K562 (cell line): ENCODE measurements at regions not wholly inside any gene's neighbourhood (a gene's known extent, or its start where the extent isn't known, plus 50 kb on each side); places are given as distances from the start of the nearest gene placed in this dataset.

Experiments
- ATAC-seq: fragments of 200-7000 bp; cut with Tn5 transposase; 3 replicates; pipeline ENCODE4 v1.9.1; 2020; ENCODE audit warnings: moderate library complexity
- BruUV-seq: library from RNA; stranded (reverse); fragments of 400-500 nt; replicated peaks from 2 replicates; lab custom pipeline; 2021; lab: Mats Ljungman, UMichigan
- CTCF ChIA-PET: fragments of 300-600 bp; formaldehyde crosslinking; extraction: SDS; loops from one replicate; lab custom pipeline; 2021; ENCODE audit warnings: low intra/inter-chr PET ratio; lab: Yijun Ruan, JAX
- POLR2A ChIA-PET: fragments of 300-600, 350-650 bp; sonication (Branson Sonifier 250); formaldehyde crosslinking; extraction: SDS; loops from one replicate; lab custom pipeline; 2021; ENCODE audit warnings: antibody characterized with exemption, inconsistent platforms; lab: Yijun Ruan, JAX
- DNase-seq, 4 experiments: peaks; one replicate each; pipeline versions ENCODE4 v3.0.0 to v3.0.0-alpha.2; 2011 to 2018; ENCODE audit warnings: low spot score in 3 of 4, mixed read lengths in 3 of 4; ENCODE audit errors: extremely low read depth in 1 of 4
- FAIRE-seq: peaks from 2 replicates; lab custom pipeline; 2011; peaks lifted over from hg19 to GRCh38; lab: Jason Lieb, UNC
- H2AFZ ChIP-seq: 2 replicates; pipeline ENCODE4 v1.6.0; 2011; ENCODE audit warnings: low read depth, low read length, control low read depth, inconsistent platforms
- H3K27ac ChIP-seq: fragments of 200-600 bp; 3 replicates; pipeline ENCODE4 v1.8.0; 2011; ENCODE audit warnings: low read depth, mild to moderate bottlenecking, control low read depth, inconsistent platforms, low read length, moderate library complexity, mixed read lengths; ENCODE audit errors: extremely low read depth
- H3K27me3 ChIP-seq, 2 experiments: fragments of 300-600 bp in 1 of 2; 2 replicates in 1 of 2; 3 replicates in 1 of 2; pipeline versions ENCODE4 v1.6.0 to v1.8.0; 2011; ENCODE audit warnings: inconsistent platforms in 2 of 2, low read length in 2 of 2, mild to moderate bottlenecking in 1 of 2, mixed read lengths in 1 of 2, moderate library complexity in 1 of 2; ENCODE audit not compliant: control insufficient read depth in 2 of 2, insufficient read depth in 2 of 2
- H3K36me3 ChIP-seq: fragments of 300-600 bp; 3 replicates; pipeline ENCODE4 v1.8.0; 2011; ENCODE audit warnings: mild to moderate bottlenecking, low read length, inconsistent platforms; ENCODE audit not compliant: control insufficient read depth, insufficient read depth
- H3K4me1 ChIP-seq, 2 experiments: fragments of 200-600 bp in 1 of 2; replicated peaks in 1 of 2; 2 replicates in 1 of 2; 3 replicates in 1 of 2; pipeline versions ENCODE4 v1.5.1 to v1.8.0; 2011; ENCODE audit warnings: inconsistent platforms in 2 of 2, low read length in 2 of 2, mild to moderate bottlenecking in 1 of 2, mixed read lengths in 1 of 2, moderate library complexity in 1 of 2; ENCODE audit not compliant: control insufficient read depth in 2 of 2, insufficient read depth in 2 of 2
- H3K4me2 ChIP-seq: 2 replicates; pipeline ENCODE4 v1.6.1; 2011; ENCODE audit warnings: low read length, control low read depth, inconsistent platforms, mixed read lengths; ENCODE audit not compliant: insufficient read depth
- H3K4me3 ChIP-seq: fragments of 200-600 bp; sonication (generic), shearing (Covaris generic); 2 replicates; pipeline ENCODE4 v1.5.1; 2016; ENCODE audit warnings: control low read depth, inconsistent platforms
- H3K79me2 ChIP-seq: fragments of 200-600 bp; 3 replicates; pipeline ENCODE4 v1.8.0; 2011; ENCODE audit warnings: low read length, inconsistent platforms; ENCODE audit not compliant: control insufficient read depth, insufficient read depth
- H3K9ac ChIP-seq, 2 experiments: 2 replicates each; pipeline versions ENCODE4 v1.6.0 to v1.6.1; 2011; ENCODE audit warnings: low read depth in 2 of 2, low read length in 2 of 2, control low read depth in 1 of 2, inconsistent platforms in 1 of 2, mild to moderate bottlenecking in 1 of 2, mixed read lengths in 1 of 2; ENCODE audit not compliant: insufficient read depth in 1 of 2
- H3K9me1 ChIP-seq: one replicate; pipeline ENCODE4 v1.6.0; 2011; ENCODE audit warnings: inconsistent platforms, mild to moderate bottlenecking, low read length, moderate library complexity; ENCODE audit not compliant: control insufficient read depth, insufficient read depth
- H3K9me3 ChIP-seq: replicated peaks from 2 replicates; pipeline ENCODE4 v1.5.1; 2011; ENCODE audit warnings: low read depth, low read length, inconsistent platforms; ENCODE audit not compliant: control insufficient read depth, insufficient read depth
- H4K20me1 ChIP-seq: replicated peaks from 2 replicates; pipeline ENCODE4 v1.6.1; 2011; ENCODE audit warnings: low read length, inconsistent platforms, mixed read lengths; ENCODE audit not compliant: control insufficient read depth, insufficient read depth
- NR2F6 ChIP-seq: fragments of 450-650 bp; formaldehyde crosslinking; IDR thresholded peaks from 2 replicates; pipeline ENCODE4 v1.4.0; 2020; ENCODE audit warnings: mild to moderate bottlenecking
- SAFB ChIP-seq: fragments of 200-400 bp; formaldehyde crosslinking; IDR thresholded peaks from 2 replicates; pipeline ENCODE4 v1.6.1; 2017; ENCODE audit warnings: low read depth, low read length, borderline replicate concordance
- WGBS: fragments of 100-300 bp; shearing (Covaris generic); methylation state at CpG from one replicate; pipeline ENCODE4 v1.1.6; 2016; ENCODE audit warnings: low coverage, mixed read lengths; ENCODE audit not compliant: insufficient coverage; ENCODE audit errors: missing lambda C conversion rate; 5-methylcytosine and 5-hydroxymethylcytosine counted together
- in situ Hi-C: fragments of 300-500 bp; cut with MboI; formaldehyde crosslinking; loops from 4 replicates; pipeline ENCODE4 v1.15.0; 2018; ENCODE audit warnings: inconsistent platforms, mixed read lengths
- intact Hi-C: fragments of 100-400 bp; cut with micrococcal nuclease; formaldehyde crosslinking; loops from 2 replicates; pipeline ENCODE4 v1.14.2; 2022
- TF ChIP-seq, protein P1 (sequence below): fragments of 150-350 bp; IDR thresholded peaks from 2 replicates; pipeline ENCODE4 v1.6.1; 2014; ENCODE audit warnings: low read depth, mild to moderate bottlenecking, low read length, borderline replicate concordance

DNA sequence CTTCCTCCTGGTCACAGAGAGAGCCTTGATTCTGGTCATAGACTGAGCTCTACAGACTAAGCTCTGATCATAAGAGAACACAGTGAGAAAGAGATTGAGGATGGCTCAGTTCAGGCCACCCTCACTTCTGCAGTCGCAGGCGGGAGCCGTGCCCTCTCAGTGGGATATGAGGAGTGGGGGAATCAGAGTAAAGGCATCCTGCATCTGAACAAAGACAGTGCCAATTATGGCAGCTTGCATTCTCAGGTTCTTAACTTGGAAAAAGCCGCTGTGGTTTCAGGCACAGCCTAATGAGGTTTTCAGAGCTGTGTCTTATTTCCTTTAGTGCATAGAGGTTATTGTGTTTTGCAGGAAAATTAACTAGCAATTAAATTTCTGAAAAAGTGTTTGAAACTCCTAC is 134.4 kb upstream of the NLRP1 start (continued):
- TF ChIP-seq, protein P1, sequence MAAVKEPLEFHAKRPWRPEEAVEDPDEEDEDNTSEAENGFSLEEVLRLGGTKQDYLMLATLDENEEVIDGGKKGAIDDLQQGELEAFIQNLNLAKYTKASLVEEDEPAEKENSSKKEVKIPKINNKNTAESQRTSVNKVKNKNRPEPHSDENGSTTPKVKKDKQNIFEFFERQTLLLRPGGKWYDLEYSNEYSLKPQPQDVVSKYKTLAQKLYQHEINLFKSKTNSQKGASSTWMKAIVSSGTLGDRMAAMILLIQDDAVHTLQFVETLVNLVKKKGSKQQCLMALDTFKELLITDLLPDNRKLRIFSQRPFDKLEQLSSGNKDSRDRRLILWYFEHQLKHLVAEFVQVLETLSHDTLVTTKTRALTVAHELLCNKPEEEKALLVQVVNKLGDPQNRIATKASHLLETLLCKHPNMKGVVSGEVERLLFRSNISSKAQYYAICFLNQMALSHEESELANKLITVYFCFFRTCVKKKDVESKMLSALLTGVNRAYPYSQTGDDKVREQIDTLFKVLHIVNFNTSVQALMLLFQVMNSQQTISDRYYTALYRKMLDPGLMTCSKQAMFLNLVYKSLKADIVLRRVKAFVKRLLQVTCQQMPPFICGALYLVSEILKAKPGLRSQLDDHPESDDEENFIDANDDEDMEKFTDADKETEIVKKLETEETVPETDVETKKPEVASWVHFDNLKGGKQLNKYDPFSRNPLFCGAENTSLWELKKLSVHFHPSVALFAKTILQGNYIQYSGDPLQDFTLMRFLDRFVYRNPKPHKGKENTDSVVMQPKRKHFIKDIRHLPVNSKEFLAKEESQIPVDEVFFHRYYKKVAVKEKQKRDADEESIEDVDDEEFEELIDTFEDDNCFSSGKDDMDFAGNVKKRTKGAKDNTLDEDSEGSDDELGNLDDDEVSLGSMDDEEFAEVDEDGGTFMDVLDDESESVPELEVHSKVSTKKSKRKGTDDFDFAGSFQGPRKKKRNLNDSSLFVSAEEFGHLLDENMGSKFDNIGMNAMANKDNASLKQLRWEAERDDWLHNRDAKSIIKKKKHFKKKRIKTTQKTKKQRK: no peak

DNA sequence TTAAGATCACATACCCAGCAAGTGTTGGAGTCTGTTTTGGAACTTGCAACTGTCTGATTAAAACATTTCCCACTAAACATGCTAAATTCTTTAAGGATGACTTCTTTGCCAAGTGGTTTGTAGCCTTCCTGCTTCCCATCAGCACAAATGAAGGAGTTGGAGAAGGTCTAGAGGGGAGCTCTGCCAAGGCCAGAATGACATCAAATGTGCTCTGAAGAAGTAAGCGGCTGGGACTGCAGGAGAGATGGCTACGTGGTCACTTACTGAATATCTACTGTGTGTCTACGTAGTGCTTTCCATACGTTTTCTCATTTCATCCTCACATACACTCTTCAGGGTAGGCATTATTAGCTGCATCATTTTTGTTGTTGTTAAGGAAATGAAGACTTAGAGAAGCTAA is 135.7 kb upstream of the NLRP1 start:
- H3K36me3 ChIP-seq: no peaks in the 10 kb centered on the region
- intact Hi-C loops: no loop called here
- no peak overlapping the region for H3K27ac ChIP-seq
- H3K79me2 ChIP-seq: no peaks in the 10 kb centered on the region
- no peak for FAIRE-seq
- no TSS peak for BruUV-seq
- H3K9ac ChIP-seq: no peak overlapping the region
- H3K4me1 ChIP-seq: no peaks in the 10 kb centered on the region
- no peaks in the 10 kb centered on the region for H3K9me1 ChIP-seq
- H3K4me3 ChIP-seq: no peak overlapping the region
- H4K20me1 ChIP-seq: no peaks in the 10 kb centered on the region
- no peak overlapping the region for H3K4me2 ChIP-seq
- H3K27me3 ChIP-seq: peaks cover 0 to 16% of the 10 kb centered on the region in 2 experiments; a peak in 3 of 5 replicates
- POLR2A ChIA-PET: no interaction called here
- no peak for ATAC-seq
- 3% methylated on average over 4 of the region's 4 CpGs for WGBS
- H2AFZ ChIP-seq: no peak overlapping the region
- no peak for TF ChIP-seq NR2F6 (CRISPR knock-in tag)
- no peak for TF ChIP-seq SAFB
- TF ChIP-seq, all 486 proteins: peak for 0
- CTCF ChIA-PET: no interaction called here
- no peaks in the 10 kb centered on the region for H3K9me3 ChIP-seq
- DNase-seq: no peak
- in situ Hi-C loops: loop anchor here (25.0 kb wide), 1 partner anchor 692 kb away; no protein-coding TSS in a partner anchor
